Thymus (tissue), 11 donors: ENCODE measurements at regions not wholly inside any gene's neighbourhood (a gene's known extent, or its start where the extent isn't known, plus 50 kb on each side); places are given as distances from the start of the nearest gene placed in this dataset.

Experiments
- DNase-seq, 9 donors: peaks; one replicate each; pipeline ENCODE4 v3.0.0-alpha.2; 2013; ENCODE audit warnings: low spot score in 9 of 9, low read depth in 6 of 9, missing footprints in 1 of 9
- H3K27ac ChIP-seq, 2 donors: one replicate each; pipeline ENCODE4 v1.5.1; 2013; ENCODE audit warnings: control low read depth in 1 of 2, low read depth in 1 of 2, low read length in 1 of 2, mild to moderate bottlenecking in 1 of 2, moderate library complexity in 1 of 2
- H3K27me3 ChIP-seq, 2 donors: one replicate each; pipeline ENCODE4 v1.5.1; 2013; ENCODE audit warnings: low read length in 1 of 2; ENCODE audit not compliant: control insufficient read depth in 2 of 2, insufficient read depth in 1 of 2
- H3K36me3 ChIP-seq, 2 donors: one replicate each; pipeline ENCODE4 v1.5.1; 2013; ENCODE audit warnings: low read length in 1 of 2, mild to moderate bottlenecking in 1 of 2, moderate library complexity in 1 of 2; ENCODE audit not compliant: control insufficient read depth in 2 of 2, insufficient read depth in 2 of 2
- H3K4me1 ChIP-seq, 2 donors: one replicate each; pipeline ENCODE4 v1.5.1; 2013; ENCODE audit warnings: low read length in 2 of 2; ENCODE audit not compliant: control insufficient read depth in 2 of 2, insufficient read depth in 2 of 2
- H3K4me3 ChIP-seq, 2 donors: one replicate each; pipeline ENCODE4 v1.5.1; 2013; ENCODE audit warnings: low read length in 2 of 2, control low read depth in 1 of 2, mild to moderate bottlenecking in 1 of 2
- H3K9me3 ChIP-seq, 2 donors: one replicate each; pipeline ENCODE4 v1.5.1; 2013; ENCODE audit warnings: low read length in 1 of 2, mild to moderate bottlenecking in 1 of 2; ENCODE audit not compliant: control insufficient read depth in 2 of 2, insufficient read depth in 1 of 2
- whole genome bisulfite sequencing: extraction: QIAGEN DNeasy Blood & Tissue Kit; methylation state at CpG from one replicate; pipeline ENCODE4 v1.1.7; 2013; 5-methylcytosine and 5-hydroxymethylcytosine counted together
- donor health status: healthy.

DNA sequence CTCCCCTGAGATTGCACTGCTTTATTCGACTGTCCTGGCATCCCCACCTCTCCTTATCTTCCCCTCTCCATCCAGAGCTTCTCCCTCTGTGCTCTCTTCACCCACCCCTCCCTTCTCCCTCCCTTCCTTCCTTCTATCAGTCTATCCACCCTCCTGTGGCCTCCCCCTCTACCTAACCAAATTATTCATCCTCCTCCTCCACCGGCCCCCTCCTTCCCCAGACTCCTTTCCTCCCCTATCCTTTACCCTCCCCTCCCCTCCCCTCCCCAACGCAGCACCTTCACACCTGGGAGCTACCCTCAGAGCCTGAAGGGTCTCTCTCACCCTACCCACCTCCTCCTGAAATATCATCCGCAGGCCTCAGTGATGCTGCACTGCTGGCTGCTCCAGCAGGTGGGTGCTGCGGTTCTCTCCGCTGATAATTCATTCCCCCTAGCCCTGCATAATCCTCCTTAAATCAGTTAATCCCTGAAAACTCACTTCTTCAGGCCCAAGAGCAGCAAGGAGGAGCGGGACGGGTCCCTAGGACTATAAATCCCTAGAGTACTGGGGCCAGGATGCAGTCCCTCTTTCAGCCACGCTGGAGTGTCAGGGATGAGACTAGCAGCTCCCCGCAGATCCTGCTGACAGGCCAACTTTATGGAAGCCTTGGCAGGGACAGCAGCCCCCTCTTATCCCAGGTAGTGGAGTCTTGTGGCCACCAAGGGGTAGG lies 97.8 kb downstream of the PCDH1 start:
- Histone ChIP-seq H3K4me3 (no peak overlapping the region), H3K9me3 (no peaks in the 10 kb centered on the region)

DNA sequence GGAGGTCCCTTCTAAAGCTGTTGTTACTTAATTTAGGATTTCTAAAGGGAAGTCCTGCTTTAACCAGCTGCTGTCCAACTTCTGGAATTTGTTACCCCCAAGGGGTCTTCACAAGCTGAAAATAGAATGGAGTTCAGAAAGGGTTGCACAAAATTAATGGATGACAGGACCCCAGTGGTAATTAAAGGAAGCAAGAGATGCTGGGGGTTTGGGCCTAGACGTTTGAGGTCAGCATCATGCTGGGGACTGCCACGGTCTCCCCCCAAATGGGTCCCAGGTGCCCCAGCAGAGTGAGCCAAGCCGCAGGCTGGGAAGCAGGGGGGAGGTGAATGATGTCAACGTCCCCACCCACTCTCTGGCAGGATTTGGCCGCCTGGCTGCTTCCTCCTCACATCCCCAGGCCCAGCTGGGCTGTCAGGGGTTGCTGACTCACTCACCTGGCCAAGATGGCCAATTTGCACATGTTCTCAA lies 97.5 kb upstream of the ARAP3 start:
- no peak overlapping the region for H3K27ac ChIP-seq
- no peaks in the 10 kb centered on the region for H3K9me3 ChIP-seq
- peaks cover 0 to 2% of the 10 kb centered on the region in 2 donors for H3K4me1 ChIP-seq
- DNase-seq = no peak
- H3K27me3 ChIP-seq = peaks cover 0 to 35% of the 10 kb centered on the region in 2 donors
- no peaks in the 10 kb centered on the region for H3K36me3 ChIP-seq
- WGBS = 4% methylated on average over 5 of the region's 5 CpGs
- H3K4me3 ChIP-seq = no peak overlapping the region

More for the DNA sequence above, 97.8 kb downstream of the PCDH1 start:
- Histone ChIP-seq H3K27me3 (peaks cover 0 to 33% of the 10 kb centered on the region in 2 donors), H3K27ac (no peak overlapping the region), H3K36me3 (no peaks in the 10 kb centered on the region), H3K4me1 (peaks cover 0 to 2% of the 10 kb centered on the region in 2 donors)
- no peak for DNase-seq
- WGBS = 87% methylated on average over 10 of the region's 10 CpGs

DNA sequence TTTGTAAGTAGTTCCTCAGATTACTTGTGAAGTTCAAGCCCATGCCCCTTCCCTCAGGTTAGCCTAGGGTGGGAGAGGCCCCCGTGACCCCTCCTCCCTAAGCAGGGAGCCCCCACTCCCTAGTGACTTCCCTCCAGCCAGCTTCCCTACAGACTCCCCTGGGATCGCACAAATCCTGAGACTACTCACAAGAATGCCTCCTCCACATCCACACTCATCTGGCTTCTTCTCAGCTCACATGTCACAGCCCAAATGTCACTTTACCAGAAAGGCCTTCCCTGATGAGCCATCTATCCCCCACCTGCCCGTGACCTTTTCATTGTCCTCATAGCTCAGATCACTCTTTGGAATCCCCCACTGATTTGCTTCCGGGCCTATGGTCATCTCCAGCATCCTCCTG lies 96.7 kb upstream of the ARAP3 start:
- peaks cover 0 to 2% of the 10 kb centered on the region in 2 donors for H3K4me1 ChIP-seq
- H3K4me3 ChIP-seq = no peak overlapping the region
- H3K27me3 ChIP-seq = peaks cover 0 to 41% of the 10 kb centered on the region in 2 donors
- H3K9me3 ChIP-seq = no peaks in the 10 kb centered on the region
- 91% methylated on average over 4 of the region's 4 CpGs for WGBS
- DNase-seq = no peak
- no peak overlapping the region for H3K27ac ChIP-seq
- no peaks in the 10 kb centered on the region for H3K36me3 ChIP-seq

DNA sequence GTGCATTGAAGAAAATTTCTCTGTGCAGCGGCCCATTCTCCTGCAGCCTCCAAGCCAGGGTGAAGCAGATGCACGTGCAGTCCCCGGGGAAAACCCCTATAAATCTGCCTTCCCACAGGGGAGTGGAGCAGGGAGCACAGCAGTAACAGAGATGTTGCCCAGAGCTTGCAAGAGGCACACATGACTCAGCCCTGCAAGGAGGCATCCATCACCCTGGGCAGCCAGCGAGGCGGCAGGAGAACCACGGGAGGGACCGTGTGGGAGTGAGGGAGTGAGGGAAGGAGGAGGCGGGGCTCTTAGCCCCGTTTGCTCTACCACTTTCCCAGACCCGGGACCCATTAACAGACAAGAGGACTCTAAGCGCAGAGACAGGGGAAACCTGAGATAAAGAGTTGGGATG lies 96.2 kb upstream of the ARAP3 start:
- Histone ChIP-seq H3K4me3 (no peak overlapping the region), H3K27ac (no peak overlapping the region), H3K36me3 (no peaks in the 10 kb centered on the region), H3K27me3 (peaks cover 0 to 41% of the 10 kb centered on the region in 2 donors), H3K9me3 (no peaks in the 10 kb centered on the region), H3K4me1 (peaks cover 0 to under 1% of the 10 kb centered on the region in 2 donors)
- DNase-seq = no peak
- WGBS = 82% methylated on average over 11 of the region's 11 CpGs

DNA sequence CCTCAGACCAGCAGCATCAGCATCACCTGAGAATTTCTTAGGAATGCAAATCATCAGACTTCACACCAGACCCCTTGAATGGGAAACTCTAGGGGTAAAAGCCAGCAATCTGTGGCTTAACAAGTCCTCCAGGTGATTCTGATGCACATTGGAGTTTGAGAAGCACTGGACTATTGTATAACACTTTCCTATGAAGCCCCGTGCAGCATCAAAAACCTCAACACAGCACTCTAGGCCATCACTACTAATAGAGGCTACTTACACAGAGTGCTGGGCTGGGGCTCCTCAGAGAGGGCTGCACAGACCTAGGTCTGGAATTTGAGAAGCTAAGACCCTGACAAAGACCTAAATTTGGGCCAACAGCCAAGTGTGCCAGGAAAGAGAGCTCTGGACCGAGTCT lies 95.7 kb upstream of the ARAP3 start:
- 95% methylated on average over 2 of the region's 2 CpGs for WGBS
- H3K4me1 ChIP-seq = no peaks in the 10 kb centered on the region
- H3K9me3 ChIP-seq = no peaks in the 10 kb centered on the region
- H3K27ac ChIP-seq = no peak overlapping the region
- H3K27me3 ChIP-seq = peaks cover 0 to 43% of the 10 kb centered on the region in 2 donors
- DNase-seq = no peak
- no peak overlapping the region for H3K4me3 ChIP-seq
- H3K36me3 ChIP-seq = no peaks in the 10 kb centered on the region

DNA sequence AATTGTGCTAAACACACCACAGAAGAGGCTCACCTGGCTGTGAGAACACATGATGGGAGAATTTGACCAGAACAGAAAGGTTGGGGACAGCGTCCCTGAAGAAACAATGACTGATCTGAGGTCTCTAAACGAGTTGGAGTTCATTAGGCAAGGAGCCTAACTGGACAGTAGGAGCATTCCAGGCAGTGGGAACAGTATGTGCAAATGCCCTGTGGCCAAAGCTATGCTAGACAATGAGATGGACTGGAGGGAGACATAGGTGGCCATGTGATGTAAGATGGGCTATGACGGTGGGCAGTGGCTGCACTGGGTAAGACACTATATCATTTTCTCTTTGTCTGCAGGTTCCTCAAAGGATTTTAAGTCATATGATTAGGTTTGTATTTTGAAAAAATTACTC lies 95.1 kb upstream of the ARAP3 start:
- H3K27me3 ChIP-seq = peaks cover 0 to 47% of the 10 kb centered on the region in 2 donors
- DNase-seq = no peak
- no peak overlapping the region for H3K4me3 ChIP-seq
- H3K9me3 ChIP-seq = no peaks in the 10 kb centered on the region
- H3K27ac ChIP-seq = no peak overlapping the region
- no peaks in the 10 kb centered on the region for H3K4me1 ChIP-seq
- 84% methylated on average over 3 of the region's 3 CpGs for WGBS
- no peaks in the 10 kb centered on the region for H3K36me3 ChIP-seq

DNA sequence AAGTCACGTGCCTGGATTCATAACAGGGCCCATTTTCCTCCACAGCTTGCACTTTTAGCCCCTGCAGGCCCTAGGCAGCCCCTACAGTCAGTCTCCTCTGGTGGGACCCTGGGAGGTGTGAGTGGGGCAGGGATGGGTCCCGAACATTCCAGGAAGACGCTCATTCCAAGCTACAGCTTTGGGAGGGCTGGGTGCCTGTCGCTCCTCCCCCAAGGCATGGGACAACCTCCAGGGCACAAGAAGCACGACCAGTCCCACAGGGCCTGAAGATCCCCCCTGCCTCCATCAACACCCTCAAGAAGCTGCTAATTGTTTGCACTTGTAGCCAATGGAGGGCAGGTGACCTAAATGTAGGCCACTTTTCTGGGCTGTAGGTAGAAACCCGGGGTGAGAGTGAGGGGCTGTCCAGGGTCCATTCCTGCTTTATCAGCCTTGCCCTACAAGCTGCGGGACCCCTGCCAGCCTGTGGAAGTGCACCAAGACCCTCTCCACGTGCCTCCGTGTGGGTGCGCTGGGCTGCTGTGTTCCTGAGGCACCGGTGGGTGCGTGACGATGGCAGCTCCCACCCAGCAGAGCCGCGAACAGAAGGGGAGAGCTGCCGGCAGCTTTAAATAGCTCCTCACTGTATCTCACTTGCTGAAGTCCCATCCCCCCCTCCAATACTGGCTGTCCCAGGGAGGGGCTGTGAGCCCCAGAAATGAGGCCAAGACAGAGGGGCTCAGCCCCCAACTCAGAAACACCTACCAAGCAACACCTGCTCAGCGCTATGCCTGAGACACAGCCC lies 91.9 kb upstream of the ARAP3 start:
- H3K27me3 ChIP-seq = peaks cover 0 to 37% of the 10 kb centered on the region in 2 donors
- H3K36me3 ChIP-seq = no peaks in the 10 kb centered on the region
- no peak overlapping the region for H3K4me3 ChIP-seq
- H3K9me3 ChIP-seq = no peaks in the 10 kb centered on the region
- 70% methylated on average over 17 of the region's 17 CpGs for WGBS
- no peak for DNase-seq
- H3K27ac ChIP-seq = no peak overlapping the region
- H3K4me1 ChIP-seq = no peaks in the 10 kb centered on the region

DNA sequence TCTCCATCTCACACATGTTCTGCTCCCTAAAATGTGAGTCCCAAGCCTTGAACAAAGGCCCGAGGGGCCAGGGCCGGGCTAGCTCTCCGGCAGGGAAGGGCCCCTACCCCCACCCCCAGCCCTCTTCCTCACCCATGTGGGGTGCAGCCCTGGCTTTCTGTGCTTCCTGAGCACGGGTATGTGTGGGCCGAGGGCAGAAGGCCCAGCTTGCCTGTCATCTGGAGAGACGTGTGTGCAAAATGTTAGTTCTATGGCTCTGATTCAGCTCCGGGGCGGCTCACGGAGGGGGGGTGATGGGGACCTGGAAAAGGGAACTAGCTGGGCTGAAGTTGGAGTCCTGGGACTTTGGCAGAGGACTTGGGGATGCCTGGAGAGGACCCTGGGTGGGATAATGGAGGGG lies 90.3 kb upstream of the ARAP3 start:
- 76% methylated on average over 9 of the region's 9 CpGs for WGBS
- no peak overlapping the region for H3K27ac ChIP-seq
- no peaks in the 10 kb centered on the region for H3K9me3 ChIP-seq
- H3K27me3 ChIP-seq = peaks cover 0 to 30% of the 10 kb centered on the region in 2 donors
- no peak overlapping the region for H3K4me3 ChIP-seq
- no peaks in the 10 kb centered on the region for H3K36me3 ChIP-seq
- H3K4me1 ChIP-seq = no peaks in the 10 kb centered on the region
- no peak for DNase-seq

DNA sequence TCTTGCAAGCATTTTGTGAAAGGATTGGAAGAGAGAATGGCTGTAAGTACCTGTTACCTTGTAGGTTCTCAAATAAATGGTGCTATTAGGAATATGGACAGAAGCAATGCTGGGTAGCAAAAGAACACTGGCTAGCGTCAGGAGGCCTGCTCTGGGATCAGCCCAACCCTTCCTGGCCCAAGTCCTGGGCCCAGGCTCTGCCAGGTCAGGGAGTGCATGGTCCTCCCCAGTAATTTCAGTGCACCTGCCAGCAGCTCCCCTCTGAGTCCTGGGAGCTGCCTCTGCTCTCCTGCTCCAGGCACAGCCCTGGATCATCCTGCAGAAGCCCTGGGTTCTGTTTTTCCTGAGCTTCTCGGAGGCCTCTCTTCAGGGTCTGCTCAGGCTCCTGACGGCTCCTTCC lies 89.5 kb upstream of the ARAP3 start:
- no peaks in the 10 kb centered on the region for H3K36me3 ChIP-seq
- WGBS = 91% methylated on average over 3 of the region's 3 CpGs
- DNase-seq = no peak
- no peak overlapping the region for H3K4me3 ChIP-seq
- no peak overlapping the region for H3K27ac ChIP-seq
- H3K27me3 ChIP-seq = peaks cover 0 to 30% of the 10 kb centered on the region in 2 donors
- H3K4me1 ChIP-seq = no peaks in the 10 kb centered on the region
- H3K9me3 ChIP-seq = no peaks in the 10 kb centered on the region
